ENCODE measurements at regions not wholly inside any gene's neighbourhood (a gene's known extent, or its start where the extent isn't known, plus 50 kb on each side); places are given as distances from the start of the nearest gene placed in this dataset.

- TF ChIP-seq MAFK (IDR thresholded peaks at IDR 0.05; ENCODE audit: low read depth, low read length) (no peak), GTF2F1 (IDR thresholded peaks at IDR 0.05; ENCODE audit: borderline replicate concordance, low read depth, low read length) (no peak), EP300 (IDR thresholded peaks at IDR 0.05; ENCODE audit: borderline replicate concordance in 1 of 2, low read depth in 2 of 2, low read length in 2 of 2) (no peak), CREB1 (IDR thresholded peaks at IDR 0.05) (no peak)
These were observed 182.7 kb downstream of the ZFP64 start for GRCh38 chr20:52008874-52009273.

All from H1 (cell line).